ENCODE measurements at regions not wholly inside any gene's neighbourhood (a gene's known extent, or its start where the extent isn't known, plus 50 kb on each side); places are given as distances from the start of the nearest gene placed in this dataset.
"Not testable (repeated sequence)": the region's sequence is repeated elsewhere in the genome, so short reads cannot be mapped to it uniquely, and the experiment has no call there.

- CTCF ChIA-PET; BruUV-seq (replicated peaks); H3K79me2 ChIP-seq (ENCODE audit: control insufficient read depth, insufficient read depth, low read length); H3K27ac ChIP-seq (ENCODE audit: insufficient read depth, low read depth, low read length); H4K20me1 ChIP-seq (replicated peaks; ENCODE audit: control insufficient read depth, extremely low read depth, insufficient read depth, low read length); H3K4me3 ChIP-seq (replicated peaks in 1 of 3; ENCODE audit: insufficient read depth in 1 of 3, low read depth in 1 of 3, low read length in 3 of 3); POLR2A ChIA-PET; H3K9me3 ChIP-seq (replicated peaks; ENCODE audit: control insufficient read depth, insufficient read depth, low read length); H3K27me3 ChIP-seq (ENCODE audit: control insufficient read depth in 2 of 2, insufficient read depth in 2 of 2, low read length in 2 of 2); H2AFZ ChIP-seq (ENCODE audit: low read depth, low read length); DNase-seq (ENCODE audit: low read depth, low spot score); H3K4me2 ChIP-seq (ENCODE audit: insufficient read depth, low read length); H3K9ac ChIP-seq (replicated peaks; ENCODE audit: extremely low read depth, insufficient read depth, low read length); H3K36me3 ChIP-seq (ENCODE audit: control insufficient read depth in 2 of 2, extremely low read depth in 1 of 2, insufficient read depth in 2 of 2, low read length in 2 of 2); H3K4me1 ChIP-seq (ENCODE audit: control insufficient read depth, extremely low read depth, insufficient read depth, low read length); FAIRE-seq; intact Hi-C loops (cut with micrococcal nuclease); H3K9me1 ChIP-seq (replicated peaks; ENCODE audit: control insufficient read depth, extremely low read depth, insufficient read depth, low read length); dilution Hi-C loops (cut with MboI; ENCODE audit: extremely low pct_ligation_motif_present, low sequenced_read_pairs): not testable (repeated sequence)
Observed at GRCh38 chr1:149361310-149361709, 113.5 kb upstream of the NBPF19 start.

- H3K36me3 ChIP-seq (ENCODE audit: control insufficient read depth in 2 of 2, extremely low read depth in 1 of 2, insufficient read depth in 2 of 2, low read length in 2 of 2); dilution Hi-C loops (cut with MboI; ENCODE audit: extremely low pct_ligation_motif_present, low sequenced_read_pairs); CTCF ChIA-PET: not testable (repeated sequence)
Observed at GRCh38 chr1:149364188-149364981, 110.5 kb upstream of the NBPF19 start.

GRCh38 chr1:149366402-149366801 is 108.4 kb upstream of the NBPF19 start:
- H3K36me3 ChIP-seq (ENCODE audit: control insufficient read depth in 2 of 2, extremely low read depth in 1 of 2, insufficient read depth in 2 of 2, low read length in 2 of 2); DNase-seq (ENCODE audit: low read depth, low spot score); H3K4me2 ChIP-seq (ENCODE audit: insufficient read depth, low read length); H3K4me1 ChIP-seq (ENCODE audit: control insufficient read depth, extremely low read depth, insufficient read depth, low read length); H3K27ac ChIP-seq (ENCODE audit: insufficient read depth, low read depth, low read length); intact Hi-C loops (cut with micrococcal nuclease); H3K9me1 ChIP-seq (replicated peaks; ENCODE audit: control insufficient read depth, extremely low read depth, insufficient read depth, low read length); H3K27me3 ChIP-seq (ENCODE audit: control insufficient read depth in 2 of 2, insufficient read depth in 2 of 2, low read length in 2 of 2); H3K9ac ChIP-seq (replicated peaks; ENCODE audit: extremely low read depth, insufficient read depth, low read length); H2AFZ ChIP-seq (ENCODE audit: low read depth, low read length); H4K20me1 ChIP-seq (replicated peaks; ENCODE audit: control insufficient read depth, extremely low read depth, insufficient read depth, low read length); H3K79me2 ChIP-seq (ENCODE audit: control insufficient read depth, insufficient read depth, low read length); dilution Hi-C loops (cut with MboI; ENCODE audit: extremely low pct_ligation_motif_present, low sequenced_read_pairs); FAIRE-seq; H3K9me3 ChIP-seq (replicated peaks; ENCODE audit: control insufficient read depth, insufficient read depth, low read length); POLR2A ChIA-PET; CTCF ChIA-PET; H3K4me3 ChIP-seq (replicated peaks in 1 of 3; ENCODE audit: insufficient read depth in 1 of 3, low read depth in 1 of 3, low read length in 3 of 3); BruUV-seq (replicated peaks): not testable (repeated sequence)

More at GRCh38 chr1:149364188-149364981, 110.5 kb upstream of the NBPF19 start:
- FAIRE-seq; H3K4me1 ChIP-seq (ENCODE audit: control insufficient read depth, extremely low read depth, insufficient read depth, low read length); H3K9ac ChIP-seq (replicated peaks; ENCODE audit: extremely low read depth, insufficient read depth, low read length); H3K9me3 ChIP-seq (replicated peaks; ENCODE audit: control insufficient read depth, insufficient read depth, low read length); intact Hi-C loops (cut with micrococcal nuclease); H3K4me2 ChIP-seq (ENCODE audit: insufficient read depth, low read length); H3K4me3 ChIP-seq (replicated peaks in 1 of 3; ENCODE audit: insufficient read depth in 1 of 3, low read depth in 1 of 3, low read length in 3 of 3); H3K27me3 ChIP-seq (ENCODE audit: control insufficient read depth in 2 of 2, insufficient read depth in 2 of 2, low read length in 2 of 2); DNase-seq (ENCODE audit: low read depth, low spot score); H2AFZ ChIP-seq (ENCODE audit: low read depth, low read length); BruUV-seq (replicated peaks); H3K27ac ChIP-seq (ENCODE audit: insufficient read depth, low read depth, low read length); H4K20me1 ChIP-seq (replicated peaks; ENCODE audit: control insufficient read depth, extremely low read depth, insufficient read depth, low read length); POLR2A ChIA-PET; H3K9me1 ChIP-seq (replicated peaks; ENCODE audit: control insufficient read depth, extremely low read depth, insufficient read depth, low read length); H3K79me2 ChIP-seq (ENCODE audit: control insufficient read depth, insufficient read depth, low read length): not testable (repeated sequence)

GRCh38 chr1:149367472-149368044 is 107.3 kb upstream of the NBPF19 start:
- CTCF ChIA-PET; intact Hi-C loops (cut with micrococcal nuclease); FAIRE-seq: not testable (repeated sequence)

More at GRCh38 chr1:149367472-149368044, 107.3 kb upstream of the NBPF19 start:
- H4K20me1 ChIP-seq (replicated peaks; ENCODE audit: control insufficient read depth, extremely low read depth, insufficient read depth, low read length); H2AFZ ChIP-seq (ENCODE audit: low read depth, low read length); BruUV-seq (replicated peaks); dilution Hi-C loops (cut with MboI; ENCODE audit: extremely low pct_ligation_motif_present, low sequenced_read_pairs); H3K36me3 ChIP-seq (ENCODE audit: control insufficient read depth in 2 of 2, extremely low read depth in 1 of 2, insufficient read depth in 2 of 2, low read length in 2 of 2); H3K79me2 ChIP-seq (ENCODE audit: control insufficient read depth, insufficient read depth, low read length); H3K9me3 ChIP-seq (replicated peaks; ENCODE audit: control insufficient read depth, insufficient read depth, low read length); POLR2A ChIA-PET; DNase-seq (ENCODE audit: low read depth, low spot score); H3K9me1 ChIP-seq (replicated peaks; ENCODE audit: control insufficient read depth, extremely low read depth, insufficient read depth, low read length); H3K27me3 ChIP-seq (ENCODE audit: control insufficient read depth in 2 of 2, insufficient read depth in 2 of 2, low read length in 2 of 2); H3K27ac ChIP-seq (ENCODE audit: insufficient read depth, low read depth, low read length); H3K4me1 ChIP-seq (ENCODE audit: control insufficient read depth, extremely low read depth, insufficient read depth, low read length); H3K9ac ChIP-seq (replicated peaks; ENCODE audit: extremely low read depth, insufficient read depth, low read length); H3K4me2 ChIP-seq (ENCODE audit: insufficient read depth, low read length); H3K4me3 ChIP-seq (replicated peaks in 1 of 3; ENCODE audit: insufficient read depth in 1 of 3, low read depth in 1 of 3, low read length in 3 of 3): not testable (repeated sequence)

Data from endothelial cell of umbilical vein (primary cell).